ENCODE measurements at regions not wholly inside any gene's neighbourhood (a gene's known extent, or its start where the extent isn't known, plus 50 kb on each side); places are given as distances from the start of the nearest gene placed in this dataset.
"Not testable (repeated sequence)": the region's sequence is repeated elsewhere in the genome, so short reads cannot be mapped to it uniquely, and the experiment has no call there.

- DNase-seq (ENCODE audit: low spot score): no peak
These were observed 192.5 kb downstream of the TECRL start for GRCh38 chr4:64216741-64217140.

- DNase-seq (ENCODE audit: low spot score): no peak
These were observed 203.9 kb downstream of the TECRL start for GRCh38 chr4:64205376-64205775.

- peak; percentile 63 for DNase-seq (ENCODE audit: low spot score)
These were observed 209.2 kb downstream of the TECRL start for GRCh38 chr4:64200001-64200555.

DNA sequence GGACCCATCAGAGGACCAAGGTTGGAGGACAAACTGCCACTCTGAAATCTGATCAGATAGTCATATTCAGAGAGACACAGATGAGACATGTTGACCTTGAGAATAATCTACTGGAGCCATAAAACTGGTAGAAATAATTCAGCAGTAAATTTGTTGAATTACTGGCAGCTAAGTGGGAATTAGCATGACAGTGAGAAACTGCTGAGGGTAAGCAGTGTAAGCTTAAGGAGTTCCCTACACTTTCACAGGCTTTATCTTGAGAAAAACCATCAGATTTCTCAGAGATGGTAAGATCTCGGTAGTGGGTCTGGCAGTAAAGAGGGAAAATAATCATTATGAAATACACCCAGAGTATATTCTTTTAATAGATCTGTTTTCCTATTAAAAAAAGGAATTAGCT, 213.7 kb downstream of the TECRL start:
- DNase-seq (ENCODE audit: low spot score): no peak

DNA sequence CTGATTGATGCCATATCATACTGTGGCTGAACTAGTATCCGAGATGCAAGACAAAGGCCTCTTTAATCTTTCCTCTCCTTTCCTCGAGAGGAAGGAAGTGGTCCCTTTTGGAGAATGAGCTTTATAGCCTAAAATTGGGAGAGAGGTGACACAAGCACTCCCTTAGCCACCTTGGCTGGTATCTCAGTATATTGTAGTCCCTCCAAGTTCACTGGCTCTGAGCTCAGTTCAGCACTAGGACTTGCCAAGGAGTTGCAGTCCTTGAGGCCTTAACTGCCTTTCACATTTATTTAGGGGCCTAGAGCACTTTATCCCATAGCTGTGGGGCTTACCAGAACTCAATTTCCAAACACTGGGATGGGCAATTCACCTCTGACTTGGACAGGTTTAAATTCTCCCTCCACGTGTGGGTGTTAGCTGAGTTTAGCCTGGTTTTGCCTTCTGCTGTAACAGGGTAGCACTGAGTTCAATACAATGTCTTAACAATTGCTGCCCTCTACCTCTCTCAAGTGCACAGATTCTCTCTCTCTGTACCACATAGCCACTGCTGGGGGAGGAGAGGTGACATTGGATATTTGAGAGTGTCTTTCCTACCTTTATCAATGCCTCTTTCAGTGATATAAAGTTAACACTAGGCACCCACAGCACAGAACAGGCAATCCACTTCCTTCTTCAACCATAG, 216.4 kb downstream of the TECRL start:
- no peak for DNase-seq (ENCODE audit: low spot score)

DNA sequence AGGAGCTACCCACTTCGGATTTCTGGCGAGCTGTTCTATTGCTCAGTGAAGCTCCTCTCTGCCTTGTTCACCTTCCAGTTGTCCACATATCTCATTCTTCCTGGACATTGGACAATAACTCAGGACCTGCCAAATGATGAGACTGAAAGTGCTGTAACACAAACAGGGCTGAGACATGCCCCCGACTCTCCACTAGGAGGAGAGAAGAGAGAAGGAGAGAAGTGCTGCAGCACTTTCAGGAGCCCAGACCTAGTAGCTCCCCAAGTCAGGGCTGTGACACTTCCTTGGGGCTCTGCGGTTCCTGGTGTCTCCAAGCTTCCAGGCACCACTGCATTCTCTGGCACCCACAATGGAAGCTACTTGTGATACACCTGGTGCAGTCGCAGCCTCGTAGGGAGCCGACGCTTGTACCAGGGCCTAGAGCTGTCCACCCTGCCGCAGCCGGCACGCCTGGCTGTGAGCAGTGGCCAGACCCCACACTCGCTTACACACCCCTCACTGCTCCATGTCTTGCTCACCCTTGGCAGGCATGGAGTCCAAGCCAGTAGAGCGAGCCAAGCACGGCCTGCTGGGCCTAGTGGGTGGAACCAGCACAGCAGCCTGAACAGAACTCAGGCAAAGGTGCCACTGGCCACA, 234.9 kb downstream of the TECRL start:
- no peak for DNase-seq (ENCODE audit: low spot score)

DNA sequence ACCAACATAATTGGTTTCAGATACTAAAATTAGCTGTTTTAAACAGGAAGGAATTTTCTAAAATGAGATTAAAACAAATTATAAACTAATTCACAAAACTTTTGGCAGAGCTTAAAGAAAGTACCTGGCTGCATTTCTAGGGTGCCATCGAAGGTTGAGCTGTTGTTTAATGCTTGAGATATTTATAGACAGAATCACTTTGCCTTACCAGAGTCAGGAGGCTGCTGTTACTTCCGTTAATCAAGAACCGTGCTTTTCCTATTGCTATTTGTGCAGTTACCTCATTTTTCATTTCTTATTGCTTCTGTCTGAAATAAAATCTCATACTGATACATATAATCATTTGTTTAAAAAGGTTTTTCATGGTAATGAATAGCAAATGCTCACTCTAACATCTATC, 242.9 kb downstream of the TECRL start:
- no peak for DNase-seq (ENCODE audit: low spot score)

GRCh38 chr4:64158648-64159326, 250.5 kb downstream of the TECRL start:
- DNase-seq (ENCODE audit: low spot score): peak; percentile 75

DNA sequence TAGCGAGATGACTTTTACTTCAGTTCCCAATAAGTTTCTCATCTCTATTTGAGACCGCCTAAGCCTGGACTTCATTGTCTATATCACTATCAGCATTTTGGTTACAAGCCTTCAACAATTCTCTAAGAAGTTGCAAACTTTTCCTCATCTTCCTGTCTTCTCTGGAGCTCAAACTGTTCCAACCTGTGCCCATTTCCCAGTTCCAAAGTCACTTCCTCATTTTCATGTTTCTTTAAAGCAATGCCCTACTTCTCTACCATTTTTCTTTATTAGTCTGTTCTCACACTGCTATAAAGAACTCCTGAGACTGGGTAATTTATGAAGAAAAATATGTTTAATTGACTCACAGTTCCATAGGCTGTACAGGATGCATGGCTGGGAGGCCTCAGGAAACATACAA, 251.9 kb downstream of the TECRL start:
- DNase-seq (ENCODE audit: low spot score): no peak

- no peak for DNase-seq (ENCODE audit: low spot score)
These were observed 253.0 kb downstream of the TECRL start for GRCh38 chr4:64156253-64156652.

DNA sequence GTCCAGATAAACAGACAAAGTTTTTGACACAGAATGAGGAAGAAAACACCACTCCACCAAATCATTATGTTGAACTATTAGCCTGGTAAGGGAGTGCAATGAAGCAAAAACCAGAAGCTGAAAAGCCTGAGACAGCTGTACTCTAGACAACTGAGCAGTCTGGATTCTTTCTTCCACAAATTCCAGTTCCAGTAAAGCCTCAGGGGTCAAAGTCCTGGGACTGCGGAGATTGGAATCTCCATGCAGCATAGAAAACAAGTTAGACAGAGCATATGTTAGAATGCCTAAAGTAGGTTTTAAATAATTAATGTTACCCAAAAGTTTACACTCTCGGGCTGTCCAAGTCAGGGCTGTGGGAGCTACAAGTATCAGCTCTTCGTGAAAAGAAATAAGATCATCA, 263.2 kb downstream of the TECRL start:
- DNase-seq (ENCODE audit: low spot score): peak; percentile 28

- DNase-seq (ENCODE audit: low spot score): peak; percentile 5
These were observed 264.3 kb downstream of the TECRL start for GRCh38 chr4:64144994-64145393.

- peak; percentile 37 for DNase-seq (ENCODE audit: low spot score)
These were observed 278.3 kb downstream of the TECRL start for GRCh38 chr4:64130907-64131306.

- no peak for DNase-seq (ENCODE audit: low spot score)
These were observed 283.9 kb downstream of the TECRL start for GRCh38 chr4:64125354-64125753.

DNA sequence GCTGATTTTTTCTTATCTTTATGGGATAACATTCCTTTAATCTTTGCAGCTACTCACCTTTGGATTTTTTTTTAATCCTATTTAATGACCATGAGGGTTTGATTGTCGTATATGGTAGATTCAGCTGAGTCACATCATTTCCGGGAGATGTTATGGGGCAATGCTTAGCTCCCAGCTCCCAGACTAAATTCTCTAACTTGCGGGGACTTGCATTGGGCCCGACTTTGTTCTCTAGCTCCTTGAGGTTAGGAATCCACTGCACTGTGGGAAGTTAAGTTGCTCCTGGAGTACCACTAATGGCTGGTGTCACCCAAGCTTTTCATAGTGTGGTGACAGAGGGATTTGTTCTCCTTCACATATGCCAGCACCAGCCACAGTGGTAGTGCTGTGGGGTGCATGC, 287.4 kb downstream of the TECRL start:
- DNase-seq (ENCODE audit: low spot score): no peak

GRCh38 chr4:64105903-64106302, 303.3 kb downstream of the TECRL start:
- DNase-seq (ENCODE audit: low spot score): no peak

DNA sequence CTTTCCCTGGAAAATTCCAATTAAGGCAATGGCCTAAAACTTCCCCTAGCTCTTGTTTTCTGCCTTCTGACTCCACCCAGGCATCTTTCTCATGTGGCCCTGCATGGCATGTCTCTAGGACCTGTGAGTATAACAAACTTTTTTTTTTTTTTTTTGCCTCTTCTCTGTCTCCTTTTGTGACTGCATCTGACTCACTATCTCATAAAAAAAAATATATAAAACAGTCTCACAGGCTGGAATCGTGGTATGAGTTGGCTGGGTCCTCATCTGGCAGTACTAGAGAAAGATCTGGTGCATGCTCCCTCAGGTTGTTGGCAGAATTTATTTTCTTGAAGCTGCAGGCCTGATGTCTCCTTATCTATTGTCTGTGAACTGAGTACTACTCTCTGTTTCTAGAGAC, 313.9 kb downstream of the TECRL start:
- DNase-seq (ENCODE audit: low spot score): no peak

GRCh38 chr4:64079316-64079715, 329.9 kb downstream of the TECRL start:
- no peak for DNase-seq (ENCODE audit: low spot score)

DNA sequence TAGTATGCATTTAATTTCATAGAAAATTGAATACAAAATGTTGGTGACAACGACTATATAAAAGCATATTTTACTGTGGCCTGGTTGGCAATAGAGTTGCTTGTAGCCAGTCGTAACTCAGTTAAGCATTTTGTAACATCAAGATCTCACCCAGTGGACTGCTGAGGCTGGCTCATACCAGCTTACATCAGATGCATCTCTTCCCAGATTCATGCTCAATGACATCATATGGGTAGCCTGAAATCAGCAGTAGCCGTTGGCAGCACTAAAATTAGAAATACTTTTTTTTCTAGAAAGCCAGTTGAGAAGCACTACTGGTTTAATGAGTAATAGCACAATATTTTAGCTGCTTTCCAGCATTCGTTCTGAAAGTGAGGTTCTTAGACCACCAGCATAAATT, 341.2 kb downstream of the TECRL start:
- DNase-seq (ENCODE audit: low spot score): no peak

- DNase-seq (ENCODE audit: low spot score): no peak
These were observed 346.3 kb downstream of the TECRL start for GRCh38 chr4:64062991-64063390.

- not testable (repeated sequence) for DNase-seq (ENCODE audit: low spot score)
These were observed 372.2 kb downstream of the TECRL start for GRCh38 chr4:64037033-64037432.

GRCh38 chr4:64022560-64022959, 386.7 kb downstream of the TECRL start:
- no peak for DNase-seq (ENCODE audit: low spot score)

GRCh38 chr4:64016893-64017292, 392.4 kb downstream of the TECRL start:
- no peak for DNase-seq (ENCODE audit: low spot score)
